Fibroblast of lung (primary cell): ENCODE measurements at regions not wholly inside any gene's neighbourhood (a gene's known extent, or its start where the extent isn't known, plus 50 kb on each side); places are given as distances from the start of the nearest gene placed in this dataset.

Source experiments
- DNase-seq, 2 donors: peaks; one replicate each; pipeline versions ENCODE4 v3.0.0 to v3.0.0-alpha.2; 2010; ENCODE audit warnings: low read depth in 2 of 2
- H2AFZ ChIP-seq: 2 replicates; pipeline ENCODE4 v1.5.1; 2012; ENCODE audit warnings: low read length, control low read depth, inconsistent platforms
- H3K27ac ChIP-seq: 2 replicates; pipeline ENCODE4 v1.5.1; 2011; ENCODE audit warnings: low read length, control low read depth; ENCODE audit not compliant: insufficient read depth
- H3K27me3 ChIP-seq: 2 replicates; pipeline ENCODE4 v1.5.1; 2011; ENCODE audit warnings: mild to moderate bottlenecking, low read length; ENCODE audit not compliant: control insufficient read depth, insufficient read depth
- H3K36me3 ChIP-seq: 2 replicates; pipeline ENCODE4 v1.5.1; 2011; ENCODE audit warnings: low read length; ENCODE audit not compliant: control insufficient read depth, insufficient read depth
- H3K4me1 ChIP-seq: 2 replicates; pipeline ENCODE4 v1.5.1; 2011; ENCODE audit warnings: low read length; ENCODE audit not compliant: control insufficient read depth, insufficient read depth; ENCODE audit errors: extremely low read depth
- H3K4me2 ChIP-seq: 2 replicates; pipeline ENCODE4 v1.5.1; 2011; ENCODE audit warnings: low read length, control low read depth; ENCODE audit not compliant: insufficient read depth; ENCODE audit errors: extremely low read depth
- H3K4me3 ChIP-seq, 4 experiments: fragments of 200-600 bp in 1 of 4; sonication (generic) in 1 of 4; replicated peaks in 1 of 4; 2 replicates each; pipeline ENCODE4 v1.5.1; 2011 to 2016; ENCODE audit warnings: low read length in 4 of 4, low read depth in 3 of 4, mild to moderate bottlenecking in 3 of 4, control low read depth in 2 of 4, inconsistent platforms in 1 of 4, mixed read lengths in 1 of 4; ENCODE audit not compliant: insufficient read depth in 1 of 4; ENCODE audit errors: control extremely low read depth in 1 of 4
- H3K79me2 ChIP-seq: 2 replicates; pipeline ENCODE4 v1.5.1; 2012; ENCODE audit warnings: mild to moderate bottlenecking, low read length, inconsistent platforms; ENCODE audit not compliant: control insufficient read depth, insufficient read depth
- H3K9ac ChIP-seq: 2 replicates; pipeline ENCODE4 v1.5.1; 2011; ENCODE audit warnings: mild to moderate bottlenecking, low read length, control low read depth; ENCODE audit not compliant: insufficient read depth
- H3K9me3 ChIP-seq: 2 replicates; pipeline ENCODE4 v1.5.1; 2012; ENCODE audit warnings: low read depth, low read length; ENCODE audit not compliant: control insufficient read depth, insufficient read depth
- H4K20me1 ChIP-seq: 2 replicates; pipeline ENCODE4 v1.5.1; 2011; ENCODE audit warnings: low read length; ENCODE audit not compliant: control insufficient read depth, insufficient read depth; ENCODE audit errors: extremely low read depth
- EZH2 ChIP-seq: IDR thresholded peaks from 2 replicates; pipeline ENCODE4 v1.5.1; 2012; ENCODE audit warnings: low read length, control low read depth, mild to moderate bottlenecking; ENCODE audit errors: missing control alignments
- TF ChIP-seq, protein P1 (sequence below), 2 donors: IDR thresholded peaks in 1 of 2; conservative IDR thresholded peaks in 1 of 2; 1 replicate in 1 of 2; 2 replicates in 1 of 2; pipeline ENCODE4 v1.5.1; 2011 to 2012; ENCODE audit warnings: low read length in 2 of 2, control low read depth in 1 of 2, inconsistent platforms in 1 of 2, low read depth in 1 of 2, mild to moderate bottlenecking in 1 of 2

GRCh38 chr3:11698326-11699082 lies 54.8 kb upstream of the VGLL4 start:
- no peak overlapping the region for H2AFZ ChIP-seq
- peak in 1 of 2 donors; percentile 23 for DNase-seq
- TF ChIP-seq, protein P1, sequence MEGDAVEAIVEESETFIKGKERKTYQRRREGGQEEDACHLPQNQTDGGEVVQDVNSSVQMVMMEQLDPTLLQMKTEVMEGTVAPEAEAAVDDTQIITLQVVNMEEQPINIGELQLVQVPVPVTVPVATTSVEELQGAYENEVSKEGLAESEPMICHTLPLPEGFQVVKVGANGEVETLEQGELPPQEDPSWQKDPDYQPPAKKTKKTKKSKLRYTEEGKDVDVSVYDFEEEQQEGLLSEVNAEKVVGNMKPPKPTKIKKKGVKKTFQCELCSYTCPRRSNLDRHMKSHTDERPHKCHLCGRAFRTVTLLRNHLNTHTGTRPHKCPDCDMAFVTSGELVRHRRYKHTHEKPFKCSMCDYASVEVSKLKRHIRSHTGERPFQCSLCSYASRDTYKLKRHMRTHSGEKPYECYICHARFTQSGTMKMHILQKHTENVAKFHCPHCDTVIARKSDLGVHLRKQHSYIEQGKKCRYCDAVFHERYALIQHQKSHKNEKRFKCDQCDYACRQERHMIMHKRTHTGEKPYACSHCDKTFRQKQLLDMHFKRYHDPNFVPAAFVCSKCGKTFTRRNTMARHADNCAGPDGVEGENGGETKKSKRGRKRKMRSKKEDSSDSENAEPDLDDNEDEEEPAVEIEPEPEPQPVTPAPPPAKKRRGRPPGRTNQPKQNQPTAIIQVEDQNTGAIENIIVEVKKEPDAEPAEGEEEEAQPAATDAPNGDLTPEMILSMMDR (conservative IDR thresholded peaks at IDR 0.05 in 1 of 2, IDR thresholded peaks at IDR 0.05 in 1 of 2; ENCODE audit: low read depth in 1 of 2, low read length in 2 of 2) = no peak
- TF ChIP-seq EZH2 = no peak
- H3K27me3 ChIP-seq = no peaks in the 10 kb centered on the region
- H3K9me3 ChIP-seq = no peaks in the 10 kb centered on the region
- H3K9ac ChIP-seq = no peak overlapping the region
- no peaks in the 10 kb centered on the region for H3K4me1 ChIP-seq
- H3K36me3 ChIP-seq = no peaks in the 10 kb centered on the region
- no peak overlapping the region for H3K4me3 ChIP-seq
- no peak overlapping the region for H3K4me2 ChIP-seq
- H3K27ac ChIP-seq = no peak overlapping the region
- no peaks in the 10 kb centered on the region for H4K20me1 ChIP-seq
- no peaks in the 10 kb centered on the region for H3K79me2 ChIP-seq

DNA sequence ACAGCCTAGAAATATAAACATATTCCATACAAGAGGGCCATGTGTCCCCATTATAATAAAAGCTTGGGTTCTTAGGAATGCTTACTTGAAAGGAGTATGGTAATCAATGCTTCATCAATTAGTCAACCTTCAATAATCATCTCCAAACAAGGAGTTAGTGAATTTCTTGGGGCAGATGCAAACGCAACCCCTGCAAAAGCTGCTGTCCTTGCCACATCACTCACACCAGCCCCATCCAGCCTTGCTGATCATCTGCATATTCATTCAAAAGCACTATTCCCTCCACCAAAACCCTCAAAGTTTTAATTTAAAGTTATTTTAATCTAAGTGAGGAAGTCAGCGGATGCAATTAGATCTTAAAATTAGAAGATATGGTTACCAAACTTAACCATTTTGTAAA lies 54.0 kb upstream of the VGLL4 start:
- Histone ChIP-seq H3K79me2 (no peaks in the 10 kb centered on the region), H3K27ac (no peak overlapping the region)

DNA sequence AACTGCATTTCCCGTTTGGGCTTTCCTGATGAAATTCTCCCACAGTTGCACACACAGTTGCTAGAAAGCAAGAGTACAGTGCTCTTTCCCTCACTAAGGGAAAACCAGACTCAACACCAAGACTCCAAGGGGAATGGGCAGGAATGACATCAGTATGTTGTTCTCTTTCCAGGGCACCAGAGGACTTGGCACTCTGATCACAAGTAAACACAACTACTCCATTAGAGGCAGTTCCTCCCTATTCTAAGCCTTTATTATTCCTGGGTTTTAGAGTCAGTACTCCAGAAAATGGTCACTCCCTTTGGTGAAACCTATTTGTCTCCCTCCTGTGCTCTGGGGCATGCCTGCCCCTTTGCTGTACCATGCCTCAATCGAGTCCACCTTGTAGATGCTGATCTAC lies 52.3 kb upstream of the VGLL4 start:
- TF ChIP-seq EZH2 = no peak
- TF ChIP-seq, protein P1 (conservative IDR thresholded peaks at IDR 0.05 in 1 of 2, IDR thresholded peaks at IDR 0.05 in 1 of 2; ENCODE audit: low read depth in 1 of 2, low read length in 2 of 2) = no peak
- H3K9ac ChIP-seq = no peak overlapping the region
- no peaks in the 10 kb centered on the region for H3K36me3 ChIP-seq
- H3K27me3 ChIP-seq = no peaks in the 10 kb centered on the region
- H3K79me2 ChIP-seq = no peaks in the 10 kb centered on the region
- H3K4me2 ChIP-seq = no peak overlapping the region
- no peak overlapping the region for H3K4me3 ChIP-seq
- no peak overlapping the region for H2AFZ ChIP-seq
- H3K4me1 ChIP-seq = no peaks in the 10 kb centered on the region
- no peaks in the 10 kb centered on the region for H4K20me1 ChIP-seq
- H3K9me3 ChIP-seq = no peaks in the 10 kb centered on the region
- no peak for DNase-seq
- H3K27ac ChIP-seq = no peak overlapping the region

More for the DNA sequence above, 54.0 kb upstream of the VGLL4 start:
- TF ChIP-seq, protein P1 (conservative IDR thresholded peaks at IDR 0.05 in 1 of 2, IDR thresholded peaks at IDR 0.05 in 1 of 2; ENCODE audit: low read depth in 1 of 2, low read length in 2 of 2) = no peak
- TF ChIP-seq EZH2 = no peak
- Histone ChIP-seq H2AFZ (no peak overlapping the region), H3K36me3 (no peaks in the 10 kb centered on the region), H4K20me1 (no peaks in the 10 kb centered on the region), H3K9me3 (no peaks in the 10 kb centered on the region), H3K4me1 (no peaks in the 10 kb centered on the region), H3K4me2 (no peak overlapping the region), H3K27me3 (no peaks in the 10 kb centered on the region), H3K9ac (no peak overlapping the region), H3K4me3 (no peak overlapping the region)
- DNase-seq = no peak
